H1 (cell line): ENCODE measurements at regions not wholly inside any gene's neighbourhood (a gene's known extent, or its start where the extent isn't known, plus 50 kb on each side); places are given as distances from the start of the nearest gene placed in this dataset.

Experiments used
- CTCF ChIA-PET: fragments of 300-600 bp; sonication (Branson Sonifier 250); formaldehyde crosslinking; loops from one replicate; lab custom pipeline; 2021; ENCODE audit not compliant: partially characterized antibody; lab: Charles Lee
- POLR2A ChIA-PET: fragments of 300-600 bp; sonication (Branson Sonifier 250); formaldehyde crosslinking; loops from one replicate; lab custom pipeline; 2021; ENCODE audit warnings: inconsistent platforms; ENCODE audit not compliant: partially characterized antibody; lab: Charles Lee
- DNase-seq, 2 experiments: peaks; one replicate each; pipeline versions ENCODE4 v3.0.0 to v3.0.0-alpha.2; 2010 to 2022; ENCODE audit warnings: low spot score in 2 of 2, low read depth in 1 of 2, mixed read lengths in 1 of 2
- FAIRE-seq: peaks from 2 replicates; lab custom pipeline; 2011; peaks lifted over from hg19 to GRCh38; lab: Jason Lieb, UNC
- H2AFZ ChIP-seq: 2 replicates; pipeline ENCODE4 v1.8.1; 2012; ENCODE audit warnings: low read length, inconsistent platforms
- H2AK5ac ChIP-seq: 2 replicates; pipeline ENCODE4 v1.6.1; 2013; ENCODE audit warnings: low read depth, low read length
- H2BK120ac ChIP-seq: replicated peaks from 2 replicates; pipeline ENCODE3; 2013; ENCODE audit warnings: low read depth, low read length, inconsistent platforms
- H2BK12ac ChIP-seq: 2 replicates; pipeline ENCODE4 v1.6.1; 2013; ENCODE audit warnings: low read depth, low read length
- H2BK15ac ChIP-seq: 2 replicates; pipeline ENCODE4 v1.6.1; 2013; ENCODE audit warnings: low read length
- H2BK20ac ChIP-seq: 2 replicates; pipeline ENCODE4 v1.6.1; 2013; ENCODE audit warnings: low read length
- H2BK5ac ChIP-seq: 2 replicates; pipeline ENCODE4 v1.6.1; 2013; ENCODE audit warnings: low read depth, low read length
- H3K14ac ChIP-seq: 2 replicates; pipeline ENCODE4 v1.6.1; 2013; ENCODE audit warnings: inconsistent platforms; ENCODE audit not compliant: insufficient read length
- H3K18ac ChIP-seq: 2 replicates; pipeline ENCODE4 v1.6.1; 2013; ENCODE audit warnings: low read length; ENCODE audit errors: extremely low read depth
- H3K23ac ChIP-seq: 2 replicates; pipeline ENCODE4 v1.6.1; 2013; ENCODE audit warnings: inconsistent platforms; ENCODE audit not compliant: insufficient read length
- H3K23me2 ChIP-seq: 2 replicates; pipeline ENCODE4 v1.6.1; 2013; ENCODE audit warnings: low read depth, low read length
- H3K27ac ChIP-seq: 2 replicates; pipeline ENCODE4 v1.6.1; 2011; ENCODE audit warnings: low read depth, low read length, inconsistent platforms
- H3K27me3 ChIP-seq, 4 experiments: replicated peaks in 1 of 4; 1 replicate in 1 of 4; 2 replicates in 3 of 4; pipeline versions ENCODE4 v1.6.1 to v1.8.1; 2011 to 2013; ENCODE audit warnings: low read length in 3 of 4, mild to moderate bottlenecking in 3 of 4, inconsistent platforms in 2 of 4, mixed read lengths in 2 of 4, moderate library complexity in 1 of 4; ENCODE audit not compliant: control insufficient read depth in 3 of 4, insufficient read depth in 3 of 4; ENCODE audit errors: extremely low read depth in 1 of 4
- H3K36me3 ChIP-seq, 4 experiments: 2 replicates each; pipeline versions ENCODE4 v1.6.1 to v1.8.1; 2011 to 2013; ENCODE audit warnings: mild to moderate bottlenecking in 4 of 4, low read length in 3 of 4, moderate library complexity in 2 of 4, control low read depth in 1 of 4, inconsistent platforms in 1 of 4; ENCODE audit not compliant: insufficient read depth in 4 of 4, control insufficient read depth in 2 of 4
- H3K4ac ChIP-seq: replicated peaks from 2 replicates; pipeline ENCODE3; 2013; ENCODE audit warnings: low read length, low read depth, mixed read lengths, inconsistent platforms; ENCODE audit not compliant: insufficient read length
- H3K4me1 ChIP-seq, 4 experiments: replicated peaks in 1 of 4; 1 replicate in 1 of 4; 2 replicates in 3 of 4; pipeline versions ENCODE4 v1.6.1 to v1.8.1; 2011 to 2013; ENCODE audit warnings: low read length in 3 of 4, inconsistent platforms in 2 of 4, mixed read lengths in 1 of 4; ENCODE audit not compliant: insufficient read depth in 4 of 4, control insufficient read depth in 3 of 4
- H3K4me2 ChIP-seq, 2 experiments: 2 replicates each; pipeline versions ENCODE4 v1.6.1 to v1.8.1; 2011 to 2013; ENCODE audit warnings: low read depth in 2 of 2, low read length in 2 of 2, control low read depth in 1 of 2, inconsistent platforms in 1 of 2, mild to moderate bottlenecking in 1 of 2; ENCODE audit not compliant: insufficient read depth in 1 of 2
- H3K4me3 ChIP-seq, 4 experiments: fragments of 200-600, 300-600 bp in 1 of 4; sonication (generic), shearing (Covaris generic), sonication (Bioruptor Twin) in 1 of 4; 2 replicates each; pipeline versions ENCODE4 v1.5.1 to v1.8.1; 2011 to 2016; ENCODE audit warnings: low read length in 4 of 4, low read depth in 3 of 4, control low read depth in 2 of 4, inconsistent platforms in 2 of 4, mild to moderate bottlenecking in 2 of 4, mixed read lengths in 1 of 4, moderate library complexity in 1 of 4; ENCODE audit not compliant: insufficient read depth in 2 of 4; ENCODE audit errors: extremely low read depth in 1 of 4
- H3K56ac ChIP-seq: replicated peaks from 2 replicates; pipeline ENCODE3; 2013; ENCODE audit warnings: low read depth, mild to moderate bottlenecking, mixed read lengths, low read length, inconsistent platforms; ENCODE audit not compliant: insufficient read length
- H3K79me1 ChIP-seq: 2 replicates; pipeline ENCODE4 v1.6.1; 2013; ENCODE audit warnings: low read depth, low read length, control low read depth
- H3K79me2 ChIP-seq, 2 experiments: 2 replicates each; pipeline versions ENCODE4 v1.6.1 to v1.8.1; 2012 to 2013; ENCODE audit warnings: low read length in 2 of 2, mild to moderate bottlenecking in 2 of 2, inconsistent platforms in 1 of 2; ENCODE audit not compliant: insufficient read depth in 2 of 2, control insufficient read depth in 1 of 2
- H3K9ac ChIP-seq, 4 experiments: replicated peaks in 1 of 4; 1 replicate in 1 of 4; 2 replicates in 3 of 4; pipeline versions ENCODE4 v1.6.1 to v1.8.1; 2011 to 2013; ENCODE audit warnings: low read depth in 3 of 4, low read length in 3 of 4, control low read depth in 2 of 4, mild to moderate bottlenecking in 2 of 4, moderate library complexity in 2 of 4, inconsistent platforms in 1 of 4; ENCODE audit errors: extremely low read depth in 1 of 4
- H3K9me3 ChIP-seq, 2 experiments: 2 replicates each; pipeline versions ENCODE4 v1.6.1 to v1.8.1; 2012 to 2013; ENCODE audit warnings: mild to moderate bottlenecking in 2 of 2, moderate library complexity in 2 of 2, control low read depth in 1 of 2, inconsistent platforms in 1 of 2, low read depth in 1 of 2, low read length in 1 of 2, mixed read lengths in 1 of 2; ENCODE audit not compliant: insufficient read depth in 2 of 2
- H4K20me1 ChIP-seq, 2 experiments: replicated peaks in 1 of 2; 2 replicates each; pipeline versions ENCODE3 to v1.8.1; 2011 to 2013; ENCODE audit warnings: inconsistent platforms in 2 of 2, low read length in 2 of 2, mild to moderate bottlenecking in 1 of 2; ENCODE audit not compliant: insufficient read depth in 2 of 2, control insufficient read depth in 1 of 2
- H4K5ac ChIP-seq: 2 replicates; pipeline ENCODE4 v1.6.1; 2013; ENCODE audit warnings: low read length, low read depth, mixed read lengths, inconsistent platforms; ENCODE audit not compliant: insufficient read length
- H4K8ac ChIP-seq: 2 replicates; pipeline ENCODE4 v1.8.0; 2013; ENCODE audit warnings: mild to moderate bottlenecking, moderate library complexity, low read length, inconsistent platforms; ENCODE audit not compliant: insufficient read depth; ENCODE audit errors: extremely low read depth
- H4K91ac ChIP-seq: replicated peaks from 2 replicates; pipeline ENCODE3; 2013; ENCODE audit warnings: low read length, mixed read lengths, inconsistent platforms; ENCODE audit not compliant: insufficient read length
- BRCA1 ChIP-seq: IDR thresholded peaks from 2 replicates; pipeline ENCODE4 v1.6.1; 2012; ENCODE audit warnings: low read depth, low read length, improper control_type of control experiment
- CBX8 ChIP-seq: fragments of 300-800, 300-1000 bp; sonication (generic); IDR thresholded peaks from 2 replicates; pipeline ENCODE4 v1.7.1; 2016; ENCODE audit warnings: low read depth, low read length, borderline replicate concordance
- CREB1 ChIP-seq: IDR thresholded peaks from 2 replicates; pipeline ENCODE4 v1.6.1; 2012; ENCODE audit warnings: inconsistent platforms
- EP300 ChIP-seq, 2 experiments: IDR thresholded peaks; 1 replicate in 1 of 2; 2 replicates in 1 of 2; pipeline ENCODE4 v1.6.1; 2011 to 2012; ENCODE audit warnings: low read depth in 2 of 2, low read length in 2 of 2, mild to moderate bottlenecking in 2 of 2, borderline replicate concordance in 1 of 2, inconsistent platforms in 1 of 2, moderate library complexity in 1 of 2
- RAD21 ChIP-seq, 2 experiments: IDR thresholded peaks in 1 of 2; conservative IDR thresholded peaks in 1 of 2; 2 replicates each; pipeline ENCODE4 v1.6.1; 2011; ENCODE audit warnings: low read depth in 2 of 2, low read length in 2 of 2, improper control_type of control experiment in 1 of 2, inconsistent platforms in 1 of 2, mild to moderate bottlenecking in 1 of 2, moderate library complexity in 1 of 2
- RBBP5 ChIP-seq: IDR thresholded peaks from 2 replicates; pipeline ENCODE4 v1.7.1; 2012; ENCODE audit warnings: low read depth, mild to moderate bottlenecking, inconsistent platforms, low read length, moderate library complexity, borderline replicate concordance
- WGBS, 2 experiments: shearing (Covaris generic) in 1 of 2; methylation state at CpG; one replicate each; pipeline versions ENCODE4 v1.1.6 to v1.1.7; 2013 to 2015; ENCODE audit warnings: low lambda C conversion rate in 2 of 2, mixed read lengths in 2 of 2, inconsistent platforms in 1 of 2, low coverage in 1 of 2, missing lambda C conversion rate in 1 of 2; ENCODE audit not compliant: insufficient replicate concordance in 2 of 2, insufficient coverage in 1 of 2, insufficient read length in 1 of 2; ENCODE audit errors: extremely low coverage in 1 of 2, missing lambda C conversion rate in 1 of 2; 5-methylcytosine and 5-hydroxymethylcytosine counted together

DNA sequence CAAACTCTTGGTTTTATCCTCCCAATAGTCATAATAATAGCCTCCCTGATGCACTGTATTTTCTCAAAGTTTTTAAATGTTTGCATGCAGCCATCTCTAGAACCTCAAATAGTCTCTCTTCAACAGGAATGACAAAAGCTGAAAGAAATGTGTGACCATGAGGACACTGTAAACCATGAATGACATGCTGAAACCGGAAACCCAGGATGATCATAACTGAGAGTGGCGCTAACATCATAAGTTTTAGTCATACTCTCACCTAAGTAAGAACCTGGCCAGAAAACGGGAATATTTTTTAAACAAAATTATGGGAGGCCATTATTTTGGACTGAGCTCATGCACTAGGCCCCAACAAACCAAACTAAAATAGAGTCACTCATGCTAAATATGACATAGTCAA, 278.4 kb upstream of the STXBP5 start:
- no peak overlapping the region for H2BK120ac ChIP-seq
- no peak overlapping the region for H4K5ac ChIP-seq
- no peak overlapping the region for H3K18ac ChIP-seq
- no peak overlapping the region for H2BK15ac ChIP-seq
- no peak overlapping the region for H3K4me2 ChIP-seq
- no peak overlapping the region for H2BK12ac ChIP-seq
- peaks cover 0 to 6% of the 10 kb centered on the region in 2 experiments; a peak in 1 of 4 replicates for H3K9me3 ChIP-seq
- H2AK5ac ChIP-seq = no peak overlapping the region
- no peaks in the 10 kb centered on the region for H3K79me2 ChIP-seq
- CTCF ChIA-PET = interaction anchor here (1.1 kb wide), 2 partner anchors 104 to 708 kb away, joined by 4 read pairs; no protein-coding TSS in a partner anchor
- H4K91ac ChIP-seq = no peak overlapping the region
- POLR2A ChIA-PET = no interaction called here
- H4K20me1 ChIP-seq = no peaks in the 10 kb centered on the region
- no peak overlapping the region for H3K23ac ChIP-seq
- FAIRE-seq (no peak), DNase-seq (no peak)
- H3K36me3 ChIP-seq = no peaks in the 10 kb centered on the region
- no peak overlapping the region for H2BK20ac ChIP-seq
- H3K9ac ChIP-seq = no peak overlapping the region
- WGBS, 2 experiments = 94% methylated on average over 3 of the region's 3 CpGs; no CpG with 5 or more reads in 1 of the 2 experiments
- no peak overlapping the region for H3K4me3 ChIP-seq
- H3K56ac ChIP-seq = no peak overlapping the region
- H3K4me1 ChIP-seq = no peaks in the 10 kb centered on the region
- H4K8ac ChIP-seq = no peak overlapping the region
- H3K27ac ChIP-seq = no peak overlapping the region
- no peak overlapping the region for H2AFZ ChIP-seq
- H3K14ac ChIP-seq = no peak overlapping the region
- TF ChIP-seq RBBP5 (no peak), CBX8 (no peak), CREB1 (no peak), EP300 (IDR thresholded peaks at IDR 0.05; ENCODE audit: borderline replicate concordance in 1 of 2, low read depth in 2 of 2, low read length in 2 of 2) (no peak), BRCA1 (no peak), RAD21 (IDR thresholded peaks at IDR 0.05 in 1 of 2, conservative IDR thresholded peaks at IDR 0.05 in 1 of 2; ENCODE audit: low read depth in 2 of 2, low read length in 2 of 2) (no peak)
- H3K27me3 ChIP-seq = no peaks in the 10 kb centered on the region
- H2BK5ac ChIP-seq = no peak overlapping the region
- no peak overlapping the region for H3K4ac ChIP-seq
- H3K79me1 ChIP-seq = no peaks in the 10 kb centered on the region
- no peaks in the 10 kb centered on the region for H3K23me2 ChIP-seq
